DND-41 (cell line): ENCODE measurements at regions not wholly inside any gene's neighbourhood (a gene's known extent, or its start where the extent isn't known, plus 50 kb on each side); places are given as distances from the start of the nearest gene placed in this dataset.

Experiments
- ATAC-seq: fragments of 200-7000 bp; cut with Tn5 transposase; 3 replicates; pipeline ENCODE4 v1.9.1; 2021; ENCODE audit warnings: low read depth; ENCODE audit not compliant: insufficient read depth
- DNase-seq: peaks from one replicate; pipeline ENCODE4 v3.0.0-alpha.2; 2020
- H2AFZ ChIP-seq: 2 replicates; pipeline ENCODE4 v1.6.0; 2012; ENCODE audit warnings: low read depth, low read length
- H3K27ac ChIP-seq: 2 replicates; pipeline ENCODE4 v1.5.1; 2012; ENCODE audit warnings: low read length, inconsistent platforms
- H3K27me3 ChIP-seq: fragments of 200-600 bp; sonication (generic); 2 replicates; pipeline ENCODE4 v1.6.0; 2012; ENCODE audit warnings: low read length, mild to moderate bottlenecking, inconsistent platforms; ENCODE audit not compliant: insufficient read depth, poor library complexity
- H3K36me3 ChIP-seq: 2 replicates; pipeline ENCODE4 v1.5.1; 2012; ENCODE audit warnings: low read length, inconsistent platforms; ENCODE audit not compliant: insufficient read depth
- H3K4me1 ChIP-seq: 2 replicates; pipeline ENCODE4 v1.5.1; 2012; ENCODE audit warnings: mild to moderate bottlenecking, low read length; ENCODE audit not compliant: insufficient read depth
- H3K4me2 ChIP-seq: 2 replicates; pipeline ENCODE4 v1.6.0; 2012; ENCODE audit warnings: mild to moderate bottlenecking, moderate library complexity, low read length, inconsistent platforms; ENCODE audit not compliant: insufficient read depth
- H3K4me3 ChIP-seq, 2 experiments: fragments of 200-600 bp in 1 of 2; shearing (Covaris generic) in 1 of 2; 2 replicates each; pipeline ENCODE4 v1.5.1; 2012 to 2016; ENCODE audit warnings: inconsistent platforms in 2 of 2, low read length in 2 of 2, mild to moderate bottlenecking in 2 of 2, low read depth in 1 of 2, moderate library complexity in 1 of 2
- H3K79me2 ChIP-seq: 2 replicates; pipeline ENCODE4 v1.6.0; 2012; ENCODE audit warnings: low read length, inconsistent platforms; ENCODE audit not compliant: insufficient read depth
- H3K9ac ChIP-seq: 2 replicates; pipeline ENCODE4 v1.6.0; 2012; ENCODE audit warnings: low read depth, mild to moderate bottlenecking, inconsistent platforms, low read length, moderate library complexity
- H3K9me3 ChIP-seq: 2 replicates; pipeline ENCODE4 v1.5.1; 2012; ENCODE audit warnings: low read length, moderate library complexity, mild to moderate bottlenecking, inconsistent platforms; ENCODE audit not compliant: insufficient read depth, severe bottlenecking
- H4K20me1 ChIP-seq: 2 replicates; pipeline ENCODE4 v1.6.0; 2012; ENCODE audit warnings: low read length; ENCODE audit not compliant: insufficient read depth
- CTCF ChIP-seq: IDR thresholded peaks from 2 replicates; pipeline ENCODE4 v1.5.1; 2012; ENCODE audit warnings: borderline replicate concordance, low read length, moderate library complexity, mild to moderate bottlenecking; ENCODE audit not compliant: poor library complexity, severe bottlenecking; ENCODE audit errors: extremely low read depth
- EZH2 ChIP-seq: IDR thresholded peaks from 3 replicates; pipeline ENCODE4 v1.6.1; 2012; ENCODE audit warnings: borderline replicate concordance, low read depth, mild to moderate bottlenecking, moderate library complexity, low read length, inconsistent platforms; ENCODE audit not compliant: severe bottlenecking

- H3K79me2 ChIP-seq, result no peaks in the 10 kb centered on the region
- TF ChIP-seq EZH2 (no peak), CTCF (no peak)
- H3K4me3 ChIP-seq, result no peak overlapping the region
- H3K4me1 ChIP-seq, result no peaks in the 10 kb centered on the region
- H4K20me1 ChIP-seq, result no peaks in the 10 kb centered on the region
- H3K27ac ChIP-seq, result no peak overlapping the region
- H3K27me3 ChIP-seq, result no peaks in the 10 kb centered on the region
- DNase-seq (no peak), ATAC-seq (no peak)
- no peak overlapping the region for H3K9ac ChIP-seq
- H3K36me3 ChIP-seq, result no peaks in the 10 kb centered on the region
- no peak overlapping the region for H2AFZ ChIP-seq
- H3K9me3 ChIP-seq, result no peaks in the 10 kb centered on the region
- H3K4me2 ChIP-seq, result no peak overlapping the region
Observed at GRCh38 chr14:78104655-78105054, 65.5 kb upstream of the NRXN3 start.

DNA sequence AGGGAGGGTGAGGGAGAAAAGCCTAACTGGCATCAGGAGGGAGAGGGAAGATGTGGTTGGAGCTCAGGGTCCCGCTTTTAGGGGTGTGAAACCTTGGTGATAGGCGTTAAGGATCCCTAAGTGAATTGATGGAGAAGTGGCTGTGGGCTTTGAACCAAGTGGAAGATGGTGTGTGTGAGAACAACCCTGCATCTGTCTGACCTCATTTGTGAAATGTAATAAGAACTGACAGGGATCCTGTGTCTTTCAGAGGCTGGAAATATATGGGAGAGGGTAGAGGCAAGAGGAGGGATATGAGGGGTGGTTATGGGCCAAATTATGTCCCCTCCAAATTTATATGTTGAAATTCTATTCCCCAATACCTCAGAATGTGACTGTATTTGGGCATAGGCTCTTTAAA is 63.8 kb upstream of the NRXN3 start:
- no peak overlapping the region for H2AFZ ChIP-seq
- DNase-seq (no peak), ATAC-seq (no peak)
- TF ChIP-seq EZH2 (no peak), CTCF (no peak)
- no peaks in the 10 kb centered on the region for H4K20me1 ChIP-seq
- H3K4me1 ChIP-seq, result no peaks in the 10 kb centered on the region
- no peaks in the 10 kb centered on the region for H3K36me3 ChIP-seq
- no peak overlapping the region for H3K9ac ChIP-seq
- no peak overlapping the region for H3K4me2 ChIP-seq
- no peaks in the 10 kb centered on the region for H3K79me2 ChIP-seq
- no peaks in the 10 kb centered on the region for H3K27me3 ChIP-seq
- no peaks in the 10 kb centered on the region for H3K9me3 ChIP-seq
- no peak overlapping the region for H3K4me3 ChIP-seq
- H3K27ac ChIP-seq, result no peak overlapping the region

DNA sequence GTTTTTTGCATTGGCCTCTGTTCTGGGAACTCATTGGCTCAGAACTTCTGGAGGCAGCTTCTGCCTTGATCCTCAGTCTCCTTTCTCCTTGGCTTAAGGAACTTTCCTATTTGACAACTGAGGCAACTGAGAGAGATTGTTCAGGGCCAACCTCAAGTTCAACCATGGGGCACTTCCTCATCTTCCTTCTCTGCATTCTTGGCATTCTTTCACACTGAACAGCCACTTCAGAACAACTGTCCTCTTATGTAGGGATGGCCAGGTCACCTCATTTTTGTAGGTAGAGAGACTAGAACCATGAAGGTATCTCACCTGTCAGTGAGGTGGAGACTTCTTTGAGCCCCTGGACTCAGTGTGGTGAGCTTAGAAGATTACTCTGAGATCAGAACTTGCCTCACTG is 63.0 kb upstream of the NRXN3 start:
- Histone ChIP-seq H3K9ac (no peak overlapping the region), H4K20me1 (no peaks in the 10 kb centered on the region), H3K9me3 (no peaks in the 10 kb centered on the region), H2AFZ (no peak overlapping the region), H3K27me3 (no peaks in the 10 kb centered on the region), H3K4me1 (no peaks in the 10 kb centered on the region), H3K79me2 (no peaks in the 10 kb centered on the region), H3K36me3 (no peaks in the 10 kb centered on the region), H3K27ac (no peak overlapping the region), H3K4me3 (no peak overlapping the region), H3K4me2 (no peak overlapping the region)
- DNase-seq, result no peak
- TF ChIP-seq CTCF, result no peak
- no peak for TF ChIP-seq EZH2
- ATAC-seq, result no peak

GRCh38 chr14:78119440-78119839 is 50.7 kb upstream of the NRXN3 start:
- no peak overlapping the region for H3K9ac ChIP-seq
- H3K79me2 ChIP-seq, result no peaks in the 10 kb centered on the region
- ATAC-seq (no peak), DNase-seq (no peak)
- no peak overlapping the region for H3K4me3 ChIP-seq
- no peaks in the 10 kb centered on the region for H3K27me3 ChIP-seq
- H3K4me2 ChIP-seq, result no peak overlapping the region
- no peaks in the 10 kb centered on the region for H3K9me3 ChIP-seq
- no peak overlapping the region for H3K27ac ChIP-seq
- H2AFZ ChIP-seq, result no peak overlapping the region
- no peaks in the 10 kb centered on the region for H3K4me1 ChIP-seq
- TF ChIP-seq CTCF (no peak), EZH2 (no peak)
- H3K36me3 ChIP-seq, result no peaks in the 10 kb centered on the region
- no peaks in the 10 kb centered on the region for H4K20me1 ChIP-seq
